Endometrium (tissue), 2 donors: ENCODE measurements at regions not wholly inside any gene's neighbourhood (a gene's known extent, or its start where the extent isn't known, plus 50 kb on each side); places are given as distances from the start of the nearest gene placed in this dataset.

Experiments used
- FAIRE-seq: peaks from 2 replicates; lab custom pipeline; 2012; peaks lifted over from hg19 to GRCh38; lab: Jason Lieb, UNC
- donor health status: control.
- donor health status: control.

DNA sequence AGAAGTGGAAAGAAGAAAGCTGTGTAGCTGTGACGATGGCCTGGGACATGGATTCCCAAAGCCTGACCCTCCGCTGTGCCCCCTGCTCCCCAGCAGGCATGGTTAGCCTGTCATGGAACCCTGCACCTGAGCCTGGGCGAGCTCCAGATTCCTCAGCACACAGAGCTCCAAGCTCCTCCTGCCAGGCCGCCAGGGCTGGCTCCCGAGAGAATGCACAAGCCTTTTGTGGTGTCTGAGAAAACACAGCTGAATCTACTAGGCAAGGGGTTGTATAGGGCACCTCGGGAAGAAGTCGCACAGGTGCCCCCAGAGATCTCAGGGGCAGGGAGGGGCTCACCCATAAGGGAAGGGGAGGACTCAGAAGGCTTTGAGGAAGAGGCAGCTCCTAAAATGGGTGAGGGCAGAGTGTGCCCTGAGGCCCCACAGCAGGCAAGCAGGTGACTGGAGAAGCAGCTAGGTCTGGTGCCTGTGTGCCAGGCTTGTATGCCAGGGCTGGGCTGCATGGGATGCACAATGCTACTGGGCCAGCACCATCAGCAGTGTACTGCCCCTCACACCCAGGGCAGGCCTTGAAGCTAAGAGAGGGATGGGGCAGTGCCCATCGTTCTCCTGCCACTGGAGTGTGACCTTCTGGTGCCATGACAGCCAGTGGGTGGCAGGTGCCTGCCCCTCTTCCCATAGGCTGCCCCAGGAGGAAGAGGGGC, 64.3 kb upstream of the CD93 start:
- no peak for FAIRE-seq

DNA sequence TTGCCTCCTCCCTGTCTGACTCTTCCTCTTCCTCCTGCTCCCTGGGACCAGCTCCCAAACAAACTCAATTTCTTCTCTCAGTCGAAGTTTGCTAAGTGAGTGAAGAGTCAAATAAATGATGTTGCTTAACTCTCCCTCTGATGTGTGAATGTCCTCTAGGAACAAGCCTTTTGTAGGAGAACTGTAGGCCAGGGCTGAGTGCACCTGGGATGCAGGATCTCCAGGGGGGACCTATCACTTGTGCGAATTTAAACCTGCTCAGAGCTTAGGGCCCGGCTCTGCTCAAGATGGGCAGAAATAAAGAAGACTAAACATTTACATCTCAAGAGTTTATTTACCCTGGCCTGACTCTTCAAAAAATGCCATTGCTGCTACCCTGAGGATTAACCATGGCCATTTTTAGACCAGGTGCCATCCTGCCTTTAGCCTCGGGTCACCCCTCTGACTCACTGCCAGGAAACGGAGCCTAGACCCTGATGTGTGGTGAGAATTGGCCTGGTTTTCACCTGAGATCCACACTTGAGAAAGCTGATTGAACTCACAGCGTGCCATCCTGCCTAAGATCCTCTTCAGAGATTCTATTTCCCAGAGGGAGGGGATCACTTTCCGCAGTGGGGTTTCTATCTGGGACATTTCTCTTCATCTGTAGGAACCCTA, 63.6 kb upstream of the CD93 start:
- FAIRE-seq: no peak

DNA sequence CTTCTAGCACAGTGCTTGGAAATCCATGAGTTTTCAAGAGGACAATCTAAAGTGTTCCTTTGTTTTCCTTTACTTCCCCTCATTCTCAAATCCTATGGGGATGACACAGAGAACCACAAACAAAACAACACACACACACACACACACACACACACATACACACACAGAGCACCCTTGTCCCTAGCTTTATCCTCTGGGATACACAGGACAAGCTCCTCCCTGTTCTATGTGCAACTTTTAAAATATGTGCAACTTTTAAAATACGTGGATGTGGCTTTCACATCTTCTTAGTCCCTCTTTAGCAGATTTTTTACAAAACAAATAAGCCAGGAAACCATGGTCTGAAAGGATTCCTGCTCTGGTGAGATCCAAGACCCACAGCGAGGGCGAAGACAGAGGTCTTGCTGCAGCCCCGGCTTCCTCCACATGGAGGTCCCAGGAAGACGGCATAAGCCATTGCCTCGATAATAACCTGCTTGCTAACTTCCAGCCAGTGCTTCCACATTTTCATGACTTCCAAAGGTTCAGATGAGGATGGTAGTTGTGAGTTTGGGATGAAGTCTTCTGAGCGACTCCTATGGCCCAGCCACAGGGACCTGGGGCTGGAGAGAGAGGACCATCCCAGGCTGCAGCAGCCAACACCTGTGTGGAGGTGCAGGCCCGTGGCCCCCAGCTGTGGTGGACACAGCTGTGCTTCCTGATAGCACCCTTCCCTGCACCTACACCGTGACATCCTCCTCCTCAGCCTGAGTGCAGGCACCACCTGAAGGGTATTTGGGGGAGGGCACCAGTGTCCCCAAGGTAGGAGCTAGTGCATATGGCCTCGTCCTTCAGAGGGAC, 62.8 kb upstream of the CD93 start:
- no peak for FAIRE-seq

DNA sequence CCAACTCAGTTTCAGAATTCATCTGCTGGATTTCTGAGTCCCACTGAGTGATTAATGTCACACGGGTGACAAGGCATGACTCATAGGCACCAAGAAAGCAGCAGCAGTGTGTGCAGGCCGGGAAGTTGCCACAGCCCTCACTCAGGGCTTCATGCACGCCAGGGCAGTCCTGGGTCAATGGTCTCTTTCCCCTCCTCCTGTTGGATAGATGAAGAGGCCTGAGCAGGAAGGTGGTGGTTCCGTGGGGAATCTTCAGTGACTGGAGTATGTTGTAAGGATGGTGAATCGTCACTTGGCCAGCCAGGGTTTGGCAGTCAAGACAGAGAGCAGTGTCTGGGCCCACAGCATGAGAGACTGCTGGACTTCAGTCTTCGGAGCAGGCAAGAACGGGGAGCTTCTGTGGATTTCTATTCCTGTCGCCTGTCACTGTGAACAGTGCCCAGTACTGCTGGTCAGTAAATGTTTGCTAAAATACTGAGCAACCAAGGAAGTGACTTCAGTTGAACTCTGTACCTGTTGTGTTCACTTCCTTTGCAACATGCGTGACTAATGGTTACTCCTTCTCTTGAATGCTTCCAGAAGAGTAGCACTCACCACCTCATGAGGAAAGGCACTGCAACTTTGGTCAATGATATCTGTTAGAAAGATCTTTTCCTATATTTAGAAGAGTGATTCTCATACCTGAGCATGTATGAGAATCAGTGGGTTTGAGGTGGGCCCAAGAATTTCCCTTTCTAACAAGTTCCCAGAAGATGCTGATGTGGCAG, 62.0 kb upstream of the CD93 start:
- FAIRE-seq: no peak

DNA sequence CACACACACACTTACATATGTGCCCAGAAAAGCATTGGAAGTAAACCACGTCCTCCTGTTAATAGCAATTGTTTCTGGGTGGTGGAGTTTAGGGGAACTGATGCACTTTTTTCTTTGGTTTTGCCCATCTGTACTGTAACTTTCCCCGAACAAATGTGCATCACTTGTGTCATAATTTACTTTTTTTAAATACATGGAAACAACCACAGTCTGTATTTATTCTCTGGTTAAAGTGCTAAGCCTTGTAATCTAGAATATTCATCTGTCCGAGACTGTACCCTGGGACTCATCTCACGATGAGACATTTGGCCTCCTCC, 61.5 kb upstream of the CD93 start:
- no peak for FAIRE-seq

DNA sequence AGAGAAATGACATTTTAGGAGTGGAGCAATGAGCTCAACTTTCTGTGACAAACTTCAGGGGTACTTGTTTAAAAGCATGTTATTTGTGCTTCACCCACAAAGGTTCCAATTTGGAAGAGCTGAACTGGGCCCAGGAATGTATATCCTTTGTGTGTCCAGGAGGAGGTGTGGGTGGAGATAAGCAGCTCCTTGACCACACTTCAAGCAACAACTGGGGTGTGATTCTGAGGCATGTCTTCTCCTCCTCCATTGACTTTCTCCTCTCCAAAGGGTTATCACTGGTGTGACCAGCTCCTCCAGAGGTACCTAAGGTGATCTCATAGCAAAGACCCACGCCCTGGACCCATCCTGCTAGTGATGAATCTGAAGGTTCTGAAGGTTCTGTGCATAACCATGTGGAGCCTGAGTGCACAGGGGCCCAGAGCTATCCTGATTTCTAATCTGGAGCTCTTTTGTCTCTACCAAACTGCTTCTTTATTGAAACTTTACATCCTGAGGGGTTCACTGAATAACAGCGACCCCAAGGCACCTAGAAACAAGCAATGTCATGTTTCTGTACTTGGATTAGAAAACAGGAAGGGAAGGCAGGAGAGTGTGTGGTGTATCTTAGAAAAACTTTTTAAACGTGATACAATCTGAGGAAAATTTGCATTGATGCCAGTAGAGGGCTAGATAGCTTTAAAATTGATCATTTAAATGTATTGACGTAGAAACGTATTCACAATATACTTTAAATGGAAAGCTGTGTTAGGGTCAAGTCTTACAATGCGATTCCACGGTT, 60.9 kb upstream of the CD93 start:
- no peak for FAIRE-seq

DNA sequence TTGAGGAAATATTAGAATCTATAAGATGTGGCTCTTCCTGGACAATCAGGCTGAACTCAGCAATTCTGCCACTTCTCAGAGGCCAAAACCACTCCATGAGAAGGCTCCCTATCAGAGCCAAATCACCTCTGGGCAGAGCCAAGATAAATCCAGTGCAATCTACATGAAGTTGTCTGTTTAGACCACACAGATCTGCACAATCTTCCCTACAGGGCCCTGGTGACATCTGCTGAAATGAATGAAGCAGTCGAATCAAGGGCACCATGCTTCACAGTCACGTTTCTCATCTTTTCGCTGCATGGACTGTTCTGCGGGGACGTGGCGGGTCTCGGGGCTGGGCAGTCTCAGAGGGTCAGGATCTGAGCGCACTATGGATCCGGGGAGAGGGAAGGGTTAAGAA, 60.1 kb upstream of the CD93 start:
- no peak for FAIRE-seq

DNA sequence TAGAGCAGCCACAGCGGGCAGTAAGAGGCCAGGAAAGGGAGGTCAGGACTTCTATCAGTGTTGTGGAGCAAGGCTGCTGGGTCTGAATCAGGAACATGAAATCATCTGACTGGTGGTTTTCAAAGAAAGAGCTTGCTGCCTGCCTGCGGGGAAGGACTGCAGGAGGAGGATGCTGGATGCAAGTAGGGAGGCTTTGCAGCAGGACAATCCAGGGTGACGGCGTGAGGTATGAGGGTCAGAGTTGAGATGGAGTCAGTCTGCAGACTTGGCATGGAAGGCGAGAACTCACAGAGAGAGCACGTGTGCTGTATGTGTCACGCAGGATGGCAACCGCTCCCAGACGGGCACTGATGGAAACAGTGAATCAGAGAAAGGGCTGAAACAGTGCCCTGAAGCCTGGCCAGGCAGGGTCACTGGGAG, 59.2 kb upstream of the CD93 start:
- FAIRE-seq: no peak

DNA sequence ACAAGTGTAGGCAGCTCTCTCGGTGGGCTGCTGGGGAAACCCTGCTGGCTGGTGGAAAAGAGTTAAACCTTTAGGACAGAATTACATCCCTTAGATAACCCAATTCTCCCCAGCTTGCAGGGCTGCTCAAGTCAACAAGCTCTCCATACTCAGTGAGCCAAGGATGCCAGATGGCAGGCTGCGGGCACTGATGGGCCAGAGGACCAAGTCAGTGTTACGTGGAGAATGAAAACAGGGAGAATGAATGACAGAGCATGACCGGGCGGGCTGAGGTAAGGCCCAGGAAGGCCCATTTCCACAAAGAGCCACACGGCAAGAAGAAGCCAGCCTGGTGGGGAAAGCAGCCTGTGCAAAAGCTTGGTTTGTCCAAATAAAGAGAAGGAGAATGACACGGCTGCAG, 58.7 kb upstream of the CD93 start:
- FAIRE-seq: no peak

DNA sequence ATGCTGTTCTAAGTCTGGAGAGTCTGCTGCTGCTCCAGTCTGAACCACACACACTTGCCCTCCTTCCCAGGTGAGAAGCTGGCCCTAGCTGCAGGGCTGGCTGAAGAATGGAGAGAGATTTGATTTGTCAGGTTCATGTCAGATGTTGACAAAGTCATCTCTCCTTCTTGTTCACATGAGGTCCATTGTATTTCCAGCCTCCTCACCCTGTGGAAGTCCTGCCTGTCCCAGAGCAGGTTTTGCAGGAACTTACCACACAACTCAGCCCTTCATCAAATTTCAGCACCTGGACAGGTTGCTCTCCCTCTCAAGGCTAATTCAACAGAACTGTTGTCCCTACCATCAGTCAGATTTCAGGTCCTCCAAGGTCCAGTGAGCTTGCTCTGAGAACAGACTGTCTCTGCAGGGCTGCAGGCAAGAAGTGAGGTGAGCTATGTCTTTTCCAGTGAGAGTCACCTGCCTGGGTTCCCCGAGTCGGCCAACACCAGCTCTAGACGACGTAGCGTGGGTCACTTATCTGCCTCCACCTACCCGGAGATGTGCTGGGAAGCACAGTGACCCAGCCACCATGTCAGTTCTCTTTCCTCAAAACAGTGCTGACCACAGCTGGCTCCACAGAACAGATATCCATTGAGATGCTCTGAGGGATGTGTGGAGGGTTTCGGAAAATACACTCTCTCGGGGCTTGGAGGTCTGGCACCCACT, 58.0 kb upstream of the CD93 start:
- no peak for FAIRE-seq

DNA sequence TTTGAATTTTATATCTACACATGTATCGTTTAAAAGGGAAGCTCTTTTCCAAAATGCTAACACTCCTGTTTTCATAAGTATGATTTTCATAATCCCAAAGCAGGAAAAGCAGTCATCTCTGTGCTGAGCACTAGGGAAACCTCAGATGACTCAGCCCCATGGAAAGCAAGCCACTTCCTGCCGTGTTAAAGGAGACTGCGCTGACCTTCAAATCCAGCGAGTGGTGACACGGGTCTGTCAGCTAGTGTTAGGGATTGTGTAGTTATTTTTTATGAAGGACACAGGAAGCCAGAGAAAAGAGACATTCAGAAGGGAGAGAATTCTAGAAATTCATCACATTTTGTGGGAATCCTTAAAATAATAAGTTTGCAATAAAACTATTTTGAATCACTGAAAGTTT, 57.0 kb upstream of the CD93 start:
- FAIRE-seq: no peak

DNA sequence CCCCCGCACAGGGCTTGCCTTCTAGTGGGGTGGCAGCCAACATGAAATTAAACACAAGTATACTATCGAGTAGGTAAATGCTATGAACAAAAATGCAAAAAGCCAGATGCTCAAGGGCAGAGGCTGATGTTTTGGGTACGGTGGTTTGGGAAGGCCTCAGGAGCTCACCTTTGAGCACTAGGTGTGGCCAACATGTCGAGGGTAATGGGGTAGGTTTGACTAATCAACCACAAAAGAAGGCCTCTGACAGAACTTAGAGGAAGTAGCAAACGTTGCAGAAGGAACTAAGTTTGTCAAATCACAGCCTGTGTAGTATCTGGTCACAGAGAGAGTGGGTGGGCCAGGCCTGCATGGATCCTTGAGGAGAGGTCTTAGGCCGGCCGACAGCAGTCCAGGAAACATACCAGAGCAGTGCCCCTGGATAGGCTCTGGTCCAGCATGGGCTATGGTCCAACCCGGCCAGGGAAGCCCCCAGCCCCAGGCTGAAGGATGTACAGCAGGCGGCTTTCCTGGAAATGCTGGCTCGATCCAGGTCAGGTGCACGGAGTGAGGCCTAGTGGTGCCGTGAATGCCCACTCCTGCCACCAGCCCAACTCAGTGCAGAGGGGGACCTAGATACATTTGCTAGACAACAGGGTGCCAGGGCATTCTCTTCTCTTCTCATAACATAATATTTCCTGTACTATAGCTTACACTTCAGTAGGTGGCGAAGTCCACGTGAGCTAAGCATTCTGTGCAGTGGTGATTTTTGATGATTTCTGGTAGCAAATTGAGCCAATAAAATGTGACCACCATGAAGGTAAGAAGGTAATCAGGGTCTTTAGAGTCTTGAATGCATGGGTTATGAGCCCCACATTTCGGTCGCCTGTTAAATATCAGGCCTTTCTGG, 56.3 kb upstream of the CD93 start:
- no peak for FAIRE-seq

DNA sequence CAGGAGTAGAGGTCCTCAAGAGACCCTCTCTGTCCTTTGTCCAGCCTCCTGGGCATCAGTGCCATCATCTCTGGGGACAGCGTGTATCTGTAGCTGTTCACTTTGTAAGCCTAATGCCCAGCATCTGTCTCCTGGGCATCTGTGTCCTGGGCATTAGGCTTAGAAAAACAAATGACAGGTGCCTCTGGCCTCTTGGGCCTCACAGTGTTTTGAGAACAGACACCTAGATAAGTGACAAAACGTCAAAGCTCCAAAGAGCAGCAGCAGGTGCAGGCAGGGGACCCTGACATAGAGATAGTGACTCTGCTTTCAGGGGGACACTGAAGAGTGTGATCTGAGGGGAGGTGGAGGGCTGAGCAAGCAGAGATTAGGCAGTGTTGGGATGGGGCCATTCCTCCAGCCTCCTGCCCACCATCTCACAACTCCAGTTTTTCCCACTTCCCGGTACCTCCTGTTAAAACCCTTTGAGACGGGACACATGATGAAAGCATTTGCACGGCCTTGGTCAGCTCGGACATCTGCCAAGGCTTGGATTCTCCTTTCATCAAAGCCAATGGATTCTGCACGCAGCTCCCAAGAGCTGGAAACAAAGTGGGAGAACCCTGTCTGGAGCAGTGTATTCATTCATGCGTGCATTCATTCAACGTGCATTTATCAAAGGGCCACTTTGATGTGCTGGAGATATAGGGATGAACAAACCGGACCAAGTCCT, 55.5 kb upstream of the CD93 start:
- no peak for FAIRE-seq

DNA sequence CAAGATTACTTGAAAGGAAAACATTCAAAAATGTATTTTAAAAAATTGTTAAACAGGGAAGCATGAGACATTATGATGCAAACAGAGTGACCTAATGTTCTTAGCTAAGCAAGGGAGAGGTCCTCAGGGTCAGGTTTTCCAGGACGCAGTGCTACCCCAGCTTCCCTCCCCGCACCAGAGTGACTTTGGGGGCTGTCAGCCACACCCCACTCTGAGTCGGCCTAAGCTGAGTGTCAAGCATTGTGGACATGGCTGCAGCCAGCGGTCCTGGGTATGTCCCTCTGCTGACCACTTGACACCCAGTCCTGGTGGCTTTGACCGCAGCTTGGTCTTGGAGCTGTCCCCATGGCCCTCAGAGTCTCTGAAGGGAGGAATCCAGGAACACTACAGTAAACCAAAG, 54.9 kb upstream of the CD93 start:
- FAIRE-seq: no peak

DNA sequence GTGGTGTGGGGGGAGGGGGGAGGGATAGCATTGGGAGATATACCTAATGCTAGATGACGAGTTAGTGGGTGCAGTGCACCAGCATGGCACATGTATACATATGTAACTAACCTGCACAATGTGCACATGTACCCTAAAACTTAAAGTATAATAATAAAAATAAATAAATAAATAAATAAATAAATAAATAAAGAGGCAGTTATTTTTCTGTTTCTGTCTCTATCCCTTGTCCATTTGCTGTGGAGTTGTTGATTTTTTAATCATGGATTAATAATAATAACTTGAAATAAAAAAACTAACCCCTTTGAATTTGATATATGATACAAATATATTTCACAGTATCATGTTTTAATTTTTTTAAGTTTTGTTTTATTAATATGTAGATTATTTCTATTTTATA, 53.9 kb upstream of the CD93 start:
- FAIRE-seq: peak; percentile 12

DNA sequence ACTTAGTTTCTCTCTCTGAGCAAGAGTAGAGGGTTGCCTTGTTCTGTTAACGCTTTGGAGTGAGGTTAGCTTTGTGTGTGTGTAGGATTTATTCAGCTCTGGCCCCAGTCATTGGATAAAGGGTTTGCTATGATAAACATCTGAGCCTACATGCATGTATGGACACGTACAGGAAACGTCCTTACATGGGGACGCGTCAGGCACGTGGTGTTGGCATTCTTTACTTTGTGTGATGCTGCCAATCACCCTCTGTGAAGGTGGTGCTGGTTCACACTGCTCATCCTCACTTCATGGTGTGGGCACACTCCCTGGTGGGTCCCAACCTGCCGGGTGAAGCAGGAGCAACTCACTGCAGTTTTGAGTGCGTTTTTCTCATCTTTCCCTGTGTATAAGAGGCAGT, 53.4 kb upstream of the CD93 start:
- FAIRE-seq: no peak

DNA sequence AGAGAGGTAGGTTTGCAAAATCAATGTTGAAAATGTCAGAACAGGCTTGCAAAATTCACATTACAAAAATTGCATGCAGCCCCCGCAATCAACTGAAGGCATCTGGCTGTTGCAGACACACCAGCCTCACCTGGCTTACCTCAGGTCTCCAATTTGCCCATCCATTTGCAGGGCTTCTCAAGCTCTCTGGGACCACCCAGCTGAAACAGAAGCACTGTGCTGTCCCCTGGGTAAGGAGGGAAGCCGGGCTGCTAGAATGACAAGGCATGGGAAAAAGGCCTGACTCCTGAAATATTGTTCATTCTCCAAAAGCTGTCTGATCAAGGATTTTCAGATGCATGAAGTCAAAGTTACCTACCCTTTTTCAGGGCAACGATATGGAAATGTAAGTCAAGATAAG, 52.6 kb upstream of the CD93 start:
- no peak for FAIRE-seq

DNA sequence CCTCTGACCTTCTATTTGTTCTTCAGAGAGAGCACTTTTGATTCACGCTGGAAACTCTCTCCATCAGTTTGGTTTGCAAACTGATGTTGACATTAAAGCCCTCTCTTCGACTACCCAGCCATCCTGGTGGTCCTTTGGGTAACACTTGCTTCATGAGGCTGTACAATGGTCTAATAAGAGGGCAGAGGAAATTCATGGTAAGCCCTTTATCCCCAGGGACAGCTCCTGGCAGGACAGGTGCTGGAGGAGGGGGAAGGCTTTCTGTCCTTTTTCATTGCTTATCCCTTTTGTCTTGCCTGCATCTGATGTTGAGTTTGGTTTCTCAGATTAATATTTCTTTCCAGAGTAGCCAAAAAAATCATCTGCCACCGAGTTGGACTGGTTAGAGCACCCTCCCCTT, 52.1 kb upstream of the CD93 start:
- FAIRE-seq: no peak

DNA sequence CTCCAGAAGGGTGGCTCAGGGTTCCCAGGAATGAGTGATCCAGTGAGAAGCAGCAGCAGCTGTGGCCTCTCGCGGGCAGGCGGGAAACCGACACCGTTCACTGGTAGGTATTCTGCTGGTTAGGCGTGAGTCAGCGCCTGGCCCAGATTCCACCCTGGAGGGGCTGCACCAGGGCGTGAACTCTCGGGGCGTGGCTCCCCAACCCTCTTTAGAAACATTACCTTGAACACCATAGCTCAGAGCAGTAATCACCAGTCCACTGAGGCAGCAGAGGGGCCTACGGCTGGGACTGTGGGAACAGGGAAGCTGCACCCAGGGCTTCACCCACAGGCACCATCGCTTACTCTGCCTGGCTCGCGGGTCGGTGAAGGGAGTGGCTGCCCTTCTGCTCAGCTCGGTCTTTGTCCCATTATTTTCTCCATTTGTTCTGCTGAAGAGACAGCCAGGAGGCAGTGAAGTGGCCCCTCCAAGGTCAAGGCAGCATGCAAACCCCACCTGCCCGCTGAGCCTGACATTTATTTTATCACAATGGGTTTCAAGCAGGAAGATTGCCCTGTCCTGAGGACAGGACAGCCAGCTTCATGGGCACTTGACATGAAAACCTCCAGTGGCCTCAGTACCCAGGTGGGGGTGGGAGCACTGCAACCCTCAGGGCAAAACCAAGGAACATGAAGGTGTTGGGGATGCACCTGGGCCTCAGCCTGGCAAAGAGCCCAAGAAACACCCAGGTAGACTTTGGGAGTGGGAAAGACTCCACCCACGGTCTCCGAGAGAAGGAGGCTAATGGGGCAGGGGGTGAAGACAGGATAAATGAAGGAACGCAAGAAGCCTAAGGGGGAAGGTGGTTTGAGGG, 51.0 kb upstream of the CD93 start:
- FAIRE-seq: no peak
